Lower leg skin (tissue), 4 donors: ENCODE measurements at regions not wholly inside any gene's neighbourhood (a gene's known extent, or its start where the extent isn't known, plus 50 kb on each side); places are given as distances from the start of the nearest gene placed in this dataset.

ENCODE experiments used
- DNase-seq, 2 donors: peaks; one replicate each; pipeline ENCODE4 v3.0.0-alpha.2; 2019; ENCODE audit warnings: low spot score in 2 of 2
- H3K4me3 ChIP-seq: fragments of 200-600 bp; sonication (generic); 2 replicates; pipeline ENCODE4 v1.5.1; 2017; ENCODE audit warnings: mild to moderate bottlenecking, low read depth; ENCODE audit not compliant: poor library complexity, severe bottlenecking
- CTCF ChIP-seq, 3 donors: fragments of 450-650 bp; IDR thresholded peaks; one replicate each; pipeline ENCODE4 v1.5.1; 2016; ENCODE audit warnings: antibody characterized with exemption in 3 of 3, mild to moderate bottlenecking in 3 of 3, moderate library complexity in 2 of 3
- POLR2A ChIP-seq, 2 donors: fragments of 450-650 bp; IDR thresholded peaks; one replicate each; pipeline ENCODE4 v1.6.1; 2016 to 2017; ENCODE audit warnings: antibody characterized with exemption in 2 of 2, mild to moderate bottlenecking in 1 of 2, moderate library complexity in 1 of 2
- WGBS, 2 donors: methylation state at CpG; one replicate each; pipeline ENCODE4 v1.1.5; 2018; 5-methylcytosine and 5-hydroxymethylcytosine counted together
- intact Hi-C: fragments of 100-400 bp; cut with DNase I; formaldehyde crosslinking; loops from one replicate; pipeline ENCODE4 v1.15.0; 2023; ENCODE audit warnings: low total_unique reads

- intact Hi-C loops: no loop called here
- TF ChIP-seq POLR2A (IDR thresholded peaks at IDR 0.05) (no peak), CTCF (IDR thresholded peaks at IDR 0.05) (no peak)
- DNase-seq: no peak
- no peak overlapping the region for H3K4me3 ChIP-seq
- 73 to 77% methylated on average over 4 of the region's 4 CpGs for WGBS, 2 donors
These were observed 174.0 kb upstream of the CDH20 start for GRCh38 chr18:61159246-61159645.

- WGBS, 2 donors: 67 to 86% methylated on average over 1 of the region's 1 CpG
- intact Hi-C loops: no loop called here
- DNase-seq: no peak
- TF ChIP-seq POLR2A (IDR thresholded peaks at IDR 0.05): no peak
- TF ChIP-seq CTCF (IDR thresholded peaks at IDR 0.05): no peak
- no peak overlapping the region for H3K4me3 ChIP-seq
These were observed 168.9 kb upstream of the CDH20 start for GRCh38 chr18:61164321-61164720.

GRCh38 chr18:61167902-61168301, 165.3 kb upstream of the CDH20 start:
- no peak for DNase-seq
- 80 to 89% methylated on average over 1 of the region's 1 CpG for WGBS, 2 donors
- intact Hi-C loops: no loop called here
- no peak overlapping the region for H3K4me3 ChIP-seq
- TF ChIP-seq POLR2A (IDR thresholded peaks at IDR 0.05) (no peak), CTCF (IDR thresholded peaks at IDR 0.05) (no peak)

GRCh38 chr18:61169386-61169785, 163.8 kb upstream of the CDH20 start:
- 80 to 82% methylated on average over 4 of the region's 4 CpGs for WGBS, 2 donors
- intact Hi-C loops: no loop called here
- no peak for DNase-seq
- no peak for TF ChIP-seq CTCF (IDR thresholded peaks at IDR 0.05)
- no peak for TF ChIP-seq POLR2A (IDR thresholded peaks at IDR 0.05)
- H3K4me3 ChIP-seq: no peak overlapping the region

GRCh38 chr18:61172624-61173023, 160.6 kb upstream of the CDH20 start:
- no peak overlapping the region for H3K4me3 ChIP-seq
- DNase-seq: no peak
- WGBS, 2 donors: 68 to 72% methylated on average over 1 of the region's 1 CpG
- TF ChIP-seq CTCF (IDR thresholded peaks at IDR 0.05) (no peak), POLR2A (IDR thresholded peaks at IDR 0.05) (no peak)
- intact Hi-C loops: no loop called here

- intact Hi-C loops: no loop called here
- DNase-seq: no peak
These were observed 159.7 kb upstream of the CDH20 start for GRCh38 chr18:61173554-61173953.

More at GRCh38 chr18:61173554-61173953, 159.7 kb upstream of the CDH20 start:
- H3K4me3 ChIP-seq: no peak overlapping the region
- TF ChIP-seq CTCF (IDR thresholded peaks at IDR 0.05) (no peak), POLR2A (IDR thresholded peaks at IDR 0.05) (no peak)
- WGBS, 2 donors: 51% methylated on average over 6 of the region's 6 CpGs
